NB4 (cell line): ENCODE measurements at regions not wholly inside any gene's neighbourhood (a gene's known extent, or its start where the extent isn't known, plus 50 kb on each side); places are given as distances from the start of the nearest gene placed in this dataset.
"Not testable (repeated sequence)": the region's sequence is repeated elsewhere in the genome, so short reads cannot be mapped to it uniquely, and the experiment has no call there.

Experiments
- DNase-seq: peaks from one replicate; pipeline ENCODE4 v3.0.0; 2010; ENCODE audit warnings: low read depth
- H3K4me3 ChIP-seq: one replicate; pipeline ENCODE4 v1.5.1; 2011; ENCODE audit warnings: mild to moderate bottlenecking, low read depth, low read length, moderate library complexity
- MYC ChIP-seq: IDR thresholded peaks from 2 replicates; pipeline ENCODE4 v1.6.1; 2011; ENCODE audit warnings: low read depth, low read length
- POLR2A ChIP-seq: IDR thresholded peaks from 2 replicates; pipeline ENCODE4 v1.6.1; 2011; ENCODE audit warnings: mild to moderate bottlenecking; ENCODE audit not compliant: insufficient read length; ENCODE audit errors: extremely low read depth
- TF ChIP-seq, protein P1 (sequence below): IDR thresholded peaks from one replicate; pipeline ENCODE4 v1.5.1; 2012; ENCODE audit warnings: low read depth, low read length
- TF ChIP-seq, protein P2 (sequence below): IDR thresholded peaks from 2 replicates; pipeline ENCODE4 v1.6.1; 2011; ENCODE audit warnings: low read depth, low read length

DNA sequence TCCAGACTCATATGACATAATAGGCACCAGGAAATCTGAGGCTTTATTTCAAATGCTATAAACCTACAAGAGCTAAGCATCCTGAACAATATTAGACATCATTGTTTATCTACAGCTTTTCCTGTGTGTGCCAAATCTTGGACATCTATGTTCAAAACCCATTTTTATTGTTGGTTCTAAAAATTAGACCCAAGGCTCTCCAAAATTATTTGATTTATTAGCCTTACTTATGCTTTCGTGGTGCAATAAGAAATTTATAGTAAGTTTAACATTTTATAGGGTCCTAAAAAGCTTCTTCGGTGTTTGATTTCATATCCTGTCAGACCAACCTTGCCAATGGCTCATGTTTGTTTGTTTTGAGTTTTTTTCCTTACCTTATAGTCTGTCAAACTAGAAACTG, 1014.5 kb upstream of the MANEA start:
- DNase-seq = no peak
- no peak overlapping the region for H3K4me3 ChIP-seq
- TF ChIP-seq MYC (no peak), POLR2A (no peak)
- TF ChIP-seq, protein P1, sequence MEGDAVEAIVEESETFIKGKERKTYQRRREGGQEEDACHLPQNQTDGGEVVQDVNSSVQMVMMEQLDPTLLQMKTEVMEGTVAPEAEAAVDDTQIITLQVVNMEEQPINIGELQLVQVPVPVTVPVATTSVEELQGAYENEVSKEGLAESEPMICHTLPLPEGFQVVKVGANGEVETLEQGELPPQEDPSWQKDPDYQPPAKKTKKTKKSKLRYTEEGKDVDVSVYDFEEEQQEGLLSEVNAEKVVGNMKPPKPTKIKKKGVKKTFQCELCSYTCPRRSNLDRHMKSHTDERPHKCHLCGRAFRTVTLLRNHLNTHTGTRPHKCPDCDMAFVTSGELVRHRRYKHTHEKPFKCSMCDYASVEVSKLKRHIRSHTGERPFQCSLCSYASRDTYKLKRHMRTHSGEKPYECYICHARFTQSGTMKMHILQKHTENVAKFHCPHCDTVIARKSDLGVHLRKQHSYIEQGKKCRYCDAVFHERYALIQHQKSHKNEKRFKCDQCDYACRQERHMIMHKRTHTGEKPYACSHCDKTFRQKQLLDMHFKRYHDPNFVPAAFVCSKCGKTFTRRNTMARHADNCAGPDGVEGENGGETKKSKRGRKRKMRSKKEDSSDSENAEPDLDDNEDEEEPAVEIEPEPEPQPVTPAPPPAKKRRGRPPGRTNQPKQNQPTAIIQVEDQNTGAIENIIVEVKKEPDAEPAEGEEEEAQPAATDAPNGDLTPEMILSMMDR = no peak
- TF ChIP-seq, protein P2, sequence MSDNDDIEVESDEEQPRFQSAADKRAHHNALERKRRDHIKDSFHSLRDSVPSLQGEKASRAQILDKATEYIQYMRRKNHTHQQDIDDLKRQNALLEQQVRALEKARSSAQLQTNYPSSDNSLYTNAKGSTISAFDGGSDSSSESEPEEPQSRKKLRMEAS = no peak

DNA sequence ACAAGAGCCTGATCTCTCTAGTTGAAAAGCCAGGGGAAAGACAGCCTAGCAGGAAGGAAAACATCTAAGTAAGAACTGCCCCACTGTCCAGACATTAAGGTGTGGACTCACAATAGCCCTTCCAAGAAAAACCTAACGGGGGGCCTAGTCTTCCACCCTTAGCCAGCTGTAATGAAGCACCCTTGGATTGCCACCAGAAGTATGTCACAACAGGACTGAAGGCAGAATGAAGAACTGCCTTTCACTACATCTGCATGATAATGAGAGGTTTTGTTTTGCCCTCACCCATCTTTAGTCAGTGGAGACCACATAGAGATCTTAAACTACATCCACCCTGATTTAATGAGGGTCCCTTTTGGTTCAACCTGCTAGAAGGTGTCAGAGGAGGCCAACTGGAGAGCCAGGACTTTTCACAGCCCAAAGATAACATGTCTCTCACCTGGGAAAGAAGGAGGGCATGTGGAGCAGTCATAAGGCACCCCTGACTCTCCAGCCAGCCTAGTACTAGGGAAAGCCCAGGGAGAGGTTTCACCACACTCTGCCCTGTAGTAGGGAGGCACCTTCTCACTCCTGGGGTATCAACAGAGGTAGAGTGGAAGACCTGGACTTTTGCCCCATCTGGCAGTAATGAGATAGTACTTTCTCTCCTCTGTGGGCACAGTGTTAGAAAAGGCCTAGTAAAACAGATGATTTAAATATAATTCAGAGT, 1017.4 kb upstream of the MANEA start:
- TF ChIP-seq MYC (no peak), POLR2A (no peak)
- TF ChIP-seq, protein P2 = no peak
- TF ChIP-seq, protein P1 = no peak
- no peak overlapping the region for H3K4me3 ChIP-seq
- DNase-seq = no peak

DNA sequence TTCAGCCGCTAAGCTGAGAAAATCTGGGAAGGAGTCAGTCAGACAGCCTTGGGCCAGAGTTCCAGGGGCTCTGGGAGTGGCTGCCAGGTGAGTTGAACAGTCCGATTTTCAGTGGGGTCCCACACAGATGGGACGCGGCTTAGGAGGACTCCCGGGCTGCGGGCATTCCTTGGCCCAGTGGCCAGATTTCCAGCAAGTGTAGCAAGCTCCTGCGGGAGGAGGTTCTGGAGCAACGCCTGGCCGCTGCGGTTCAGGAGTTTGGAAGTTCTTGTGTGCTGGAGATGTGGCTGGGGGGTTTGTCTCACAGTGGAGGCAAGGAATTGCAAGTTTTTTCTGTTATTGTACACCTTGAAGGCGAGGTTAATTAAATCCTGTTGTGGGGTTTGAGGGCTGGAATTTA, 1020.1 kb upstream of the MANEA start:
- not testable (repeated sequence) for H3K4me3 ChIP-seq, DNase-seq

DNA sequence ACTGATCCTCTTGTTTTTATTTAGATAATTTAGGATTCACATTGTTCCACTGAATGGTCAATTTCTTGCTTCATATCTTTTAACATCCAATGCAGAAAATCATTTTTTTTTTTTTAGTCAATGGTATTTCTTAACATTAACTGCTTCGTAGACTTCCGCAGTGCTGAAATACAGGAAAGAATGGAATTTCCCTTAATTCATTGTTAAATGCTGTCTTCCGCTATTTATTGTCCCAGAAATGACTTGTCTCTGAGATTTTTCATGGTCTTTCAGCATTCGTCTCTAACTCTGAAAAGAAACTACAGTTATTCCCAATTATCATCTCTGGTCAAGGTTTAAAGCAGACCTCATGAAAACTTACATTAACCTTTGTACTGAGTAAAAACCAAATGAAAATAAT, 1029.1 kb upstream of the MANEA start:
- TF ChIP-seq, protein P2 = no peak
- TF ChIP-seq, protein P1 = no peak
- TF ChIP-seq POLR2A (no peak), MYC (no peak)
- H3K4me3 ChIP-seq = no peak overlapping the region
- DNase-seq = no peak

DNA sequence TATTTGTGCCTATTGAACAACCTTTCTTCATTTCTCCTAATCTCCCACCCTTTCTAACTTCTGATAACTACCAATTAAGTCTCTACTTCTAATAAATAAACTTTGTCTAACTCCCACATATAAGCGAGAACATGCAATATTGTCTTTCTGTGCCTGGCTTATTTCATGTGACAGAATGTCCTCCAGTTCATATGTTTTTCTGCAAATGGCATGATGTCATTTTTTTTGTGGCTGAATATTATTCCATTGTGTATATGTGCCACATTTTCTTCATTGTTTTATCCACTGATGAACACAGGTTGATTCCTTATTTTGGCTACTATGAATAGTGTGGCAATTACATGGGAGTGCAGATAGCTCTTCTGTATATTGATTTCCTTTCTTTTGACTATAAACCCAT, 1041.5 kb upstream of the MANEA start:
- no peak for TF ChIP-seq MYC
- TF ChIP-seq, protein P1 = no peak
- TF ChIP-seq, protein P2 = no peak
- no peak for TF ChIP-seq POLR2A
- no peak for DNase-seq
- no peak overlapping the region for H3K4me3 ChIP-seq

DNA sequence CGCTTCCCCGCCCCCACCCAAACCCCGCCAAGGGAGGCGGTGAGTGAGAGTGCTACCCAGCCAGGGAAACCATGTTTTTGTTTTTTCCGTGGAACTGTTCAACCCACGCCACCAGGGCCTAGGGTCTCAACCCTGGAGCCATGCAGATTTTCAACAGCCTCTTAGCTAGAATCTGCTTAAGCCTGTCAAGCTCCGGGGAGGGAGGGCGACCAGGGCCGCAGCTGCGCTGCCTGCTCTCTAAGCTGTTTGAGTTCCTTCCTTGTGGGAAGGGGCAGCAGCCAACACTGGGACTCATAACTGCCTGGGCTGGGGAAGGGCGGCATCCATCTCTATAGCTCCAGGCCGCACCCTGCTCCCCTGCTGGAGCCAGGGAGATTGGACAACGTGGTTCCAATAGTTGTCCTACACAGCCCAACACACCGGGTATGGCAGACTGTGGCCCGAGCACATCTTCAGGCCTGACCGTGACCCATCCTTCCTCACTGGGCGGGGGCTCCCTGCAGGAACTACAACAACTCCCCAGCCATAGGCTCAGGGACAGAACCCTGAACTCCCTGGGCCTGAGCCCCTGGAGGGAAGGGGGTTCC, 1065.7 kb upstream of the MANEA start:
- TF ChIP-seq MYC (no peak), POLR2A (no peak)
- TF ChIP-seq, protein P2 = no peak
- TF ChIP-seq, protein P1 = no peak
- DNase-seq = no peak
- no peak overlapping the region for H3K4me3 ChIP-seq
